ENCODE measurements at regions not wholly inside any gene's neighbourhood (a gene's known extent, or its start where the extent isn't known, plus 50 kb on each side); places are given as distances from the start of the nearest gene placed in this dataset.
"Not testable (repeated sequence)": the region's sequence is repeated elsewhere in the genome, so short reads cannot be mapped to it uniquely, and the experiment has no call there.

DNA sequence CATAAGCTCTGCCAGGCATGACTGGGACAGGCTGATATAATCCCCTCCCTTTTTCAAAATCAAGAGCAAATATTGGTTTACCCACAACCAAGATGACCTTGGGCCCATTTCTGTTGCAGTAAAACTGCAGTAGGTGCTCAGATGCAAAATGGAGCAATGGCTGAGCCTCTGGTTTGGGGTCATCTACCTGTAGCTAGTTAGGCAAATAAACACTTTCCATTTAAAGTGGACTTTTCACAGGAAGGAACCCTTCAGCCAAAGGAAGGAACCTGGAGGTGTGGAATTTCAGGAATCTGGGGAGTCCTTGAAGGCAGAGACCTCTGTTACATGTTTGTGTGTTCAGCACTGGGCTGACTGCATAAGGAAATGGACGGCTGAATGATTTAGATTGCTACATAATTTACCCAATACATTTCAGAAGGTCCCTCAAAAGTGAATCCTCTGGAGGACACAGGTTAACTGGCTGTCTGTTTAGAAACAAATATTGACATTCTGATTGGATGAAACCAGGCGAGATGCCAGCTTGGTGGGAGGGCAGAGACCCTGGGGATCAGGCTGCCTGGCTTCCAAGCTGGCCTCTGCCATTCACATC is 170.1 kb upstream of the ZNF618 start:
- no peak for DNase-seq

- no peak for DNase-seq
Measured at GRCh38 chr9:113707953-113708695, 168.0 kb upstream of the ZNF618 start.

DNA sequence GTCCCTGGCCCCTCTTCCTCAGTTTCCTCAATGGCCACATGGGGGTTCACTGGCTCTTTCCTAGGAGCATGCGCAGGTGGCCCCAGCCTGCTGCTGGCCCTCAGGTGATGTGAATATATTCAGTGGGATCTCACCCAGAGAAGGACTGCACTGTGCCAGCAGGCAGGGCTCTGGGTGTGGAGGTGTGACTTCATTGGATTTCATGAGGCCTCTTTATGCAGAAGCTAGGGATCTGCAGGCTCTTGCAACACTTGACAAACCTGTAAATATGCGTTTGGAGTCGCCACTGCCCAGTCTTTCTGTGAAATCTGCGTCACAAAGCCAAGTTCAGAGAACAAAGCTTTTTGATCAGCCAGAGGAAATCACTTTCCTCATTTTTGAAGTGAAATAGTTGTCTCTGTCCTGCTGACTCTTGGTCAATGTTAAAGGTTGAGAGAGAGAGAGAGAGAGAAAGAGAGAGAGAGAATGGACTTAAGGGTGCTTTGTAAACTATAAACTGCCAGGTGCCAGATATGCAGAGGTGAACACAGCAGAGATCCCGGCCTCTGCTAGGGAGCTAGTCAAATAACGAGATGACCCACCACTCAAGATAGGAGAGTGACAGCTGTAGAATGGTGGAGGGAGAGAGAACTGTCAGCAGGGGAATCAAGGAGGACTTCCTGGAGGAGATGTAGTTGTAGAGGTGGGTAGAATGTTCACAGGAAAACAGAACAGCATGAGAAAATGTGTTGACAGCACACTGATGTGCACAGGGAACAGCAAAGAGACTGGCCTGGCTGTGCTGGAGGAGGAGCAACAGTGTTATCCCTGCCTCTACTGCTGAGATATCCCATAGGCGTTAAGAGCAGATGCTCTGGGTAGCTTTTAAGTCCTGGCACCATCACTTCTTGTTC is 167.0 kb upstream of the ZNF618 start:
- no peak for DNase-seq

- no peak for DNase-seq
Measured at GRCh38 chr9:113709721-113710120, 166.4 kb upstream of the ZNF618 start.

DNA sequence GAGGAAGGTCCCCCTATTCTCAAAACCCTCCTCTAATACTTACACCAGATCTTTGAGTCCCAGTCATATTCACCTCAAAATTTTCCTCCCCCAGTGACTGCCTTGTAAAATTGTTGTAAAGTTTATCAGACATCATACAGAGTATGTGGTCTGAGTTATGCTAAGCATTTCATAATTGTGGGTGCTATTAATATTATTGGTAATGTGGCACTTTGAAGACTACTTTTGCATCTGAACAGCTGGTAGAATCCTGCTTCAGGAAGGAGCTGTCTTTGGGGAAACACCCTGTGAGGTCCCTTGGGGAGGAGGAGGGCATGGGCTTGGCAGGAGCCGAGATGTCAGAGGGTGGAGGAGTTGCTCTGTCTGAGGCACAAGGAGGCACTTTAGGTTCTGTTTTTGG is 164.9 kb upstream of the ZNF618 start:
- no peak for DNase-seq

DNA sequence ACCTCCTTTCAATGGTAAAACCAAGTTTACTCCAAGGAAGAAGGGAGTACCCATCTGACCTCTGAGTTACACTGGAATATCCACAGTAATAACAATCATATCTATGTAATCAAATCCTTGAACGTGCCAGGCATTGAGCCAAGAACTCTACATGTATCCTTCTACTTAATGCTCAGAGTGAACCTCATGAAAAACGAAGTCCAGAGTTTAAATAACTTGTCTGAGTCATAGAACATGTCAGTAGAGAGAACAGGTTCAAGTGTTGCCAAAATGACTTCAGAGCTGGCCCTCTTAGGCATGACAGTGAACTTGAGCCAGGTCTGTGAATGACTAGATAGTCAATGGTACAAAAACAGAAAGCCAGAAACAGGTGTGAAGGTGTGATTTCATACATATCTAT is 164.1 kb upstream of the ZNF618 start:
- no peak for DNase-seq

- no peak for DNase-seq
Measured at GRCh38 chr9:113715086-113715485, 161.0 kb upstream of the ZNF618 start.

- no peak for DNase-seq
Measured at GRCh38 chr9:113719919-113720318, 156.2 kb upstream of the ZNF618 start.

- DNase-seq: no peak
Measured at GRCh38 chr9:113720495-113720894, 155.6 kb upstream of the ZNF618 start.

DNA sequence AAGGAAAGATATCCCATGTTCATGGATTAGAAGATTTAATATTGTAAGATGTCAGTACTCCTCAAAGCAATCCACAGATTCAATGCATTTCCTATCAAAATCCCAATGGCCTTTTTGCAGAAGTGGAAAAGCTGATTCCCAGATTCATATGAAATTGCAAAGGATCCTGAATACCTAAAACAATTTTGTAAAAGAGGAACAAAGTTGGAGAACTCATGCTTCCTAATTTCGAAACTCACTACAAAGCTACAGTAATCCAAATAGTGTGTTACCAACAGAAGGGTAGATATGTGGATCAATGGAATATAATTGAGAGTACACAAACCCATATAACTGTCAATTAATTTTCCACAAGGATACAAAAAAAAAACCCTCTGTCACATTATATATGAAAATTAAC is 154.3 kb upstream of the ZNF618 start:
- no peak for DNase-seq

DNA sequence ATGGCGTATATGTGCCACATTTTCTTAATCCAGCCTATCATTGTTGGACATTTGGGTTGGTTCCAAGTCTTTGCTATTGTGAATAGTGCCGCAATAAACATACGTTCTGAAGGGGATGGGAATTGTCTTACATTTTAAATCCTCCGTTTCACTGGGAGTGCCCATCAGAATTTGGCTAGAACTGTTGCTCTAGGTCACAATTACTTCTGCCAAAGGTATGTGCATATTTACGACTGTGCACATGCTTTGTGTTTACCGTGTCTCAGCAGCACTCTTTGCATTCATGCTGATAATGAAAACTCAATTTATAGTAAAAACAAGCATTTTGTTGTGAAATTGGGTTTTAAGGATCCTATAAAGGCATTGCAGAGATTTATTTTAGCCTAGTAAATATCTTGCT is 151.9 kb upstream of the ZNF618 start:
- DNase-seq: no peak

DNA sequence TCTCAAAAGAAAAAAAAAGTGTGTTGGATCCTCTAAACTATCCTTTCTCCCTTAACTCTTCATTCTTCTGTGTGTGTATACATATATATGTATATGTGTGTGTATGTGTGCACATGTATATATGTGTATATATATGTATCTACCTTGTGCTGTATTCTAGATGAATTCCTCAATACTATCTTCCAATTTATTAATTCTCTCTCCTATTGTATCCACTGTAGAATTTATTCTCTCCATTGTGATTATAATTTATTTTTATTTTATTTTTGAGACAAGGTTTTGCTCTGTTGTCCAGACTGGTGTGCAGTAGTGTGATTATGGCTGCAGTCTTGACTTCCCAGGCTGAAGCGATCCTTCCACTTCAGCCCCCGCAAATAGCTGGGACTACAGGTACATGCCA is 147.1 kb upstream of the ZNF618 start:
- no peak for DNase-seq

DNA sequence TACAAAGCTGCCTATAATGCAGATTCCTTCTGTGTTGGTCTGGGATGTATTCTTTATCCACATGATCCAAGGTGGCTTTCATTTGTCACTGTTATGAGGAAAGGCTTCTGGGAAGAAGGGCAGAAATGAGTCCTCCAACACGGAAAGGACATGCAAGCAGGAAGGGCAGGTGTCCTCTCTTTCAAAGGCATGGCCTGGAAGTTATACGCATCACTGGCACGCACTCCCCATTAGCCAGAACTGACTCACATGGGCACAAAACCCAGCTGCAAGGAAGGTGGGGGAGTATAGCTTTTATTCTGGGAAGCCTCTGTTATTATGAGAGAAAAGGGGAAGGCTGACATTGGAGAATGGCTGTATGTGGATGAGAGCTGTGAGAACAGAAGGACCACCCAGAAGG is 141.3 kb upstream of the ZNF618 start:
- DNase-seq: no peak

- peak in 1 of 2 experiments; percentile 33 for DNase-seq
Measured at GRCh38 chr9:113737517-113738271, 138.4 kb upstream of the ZNF618 start.

DNA sequence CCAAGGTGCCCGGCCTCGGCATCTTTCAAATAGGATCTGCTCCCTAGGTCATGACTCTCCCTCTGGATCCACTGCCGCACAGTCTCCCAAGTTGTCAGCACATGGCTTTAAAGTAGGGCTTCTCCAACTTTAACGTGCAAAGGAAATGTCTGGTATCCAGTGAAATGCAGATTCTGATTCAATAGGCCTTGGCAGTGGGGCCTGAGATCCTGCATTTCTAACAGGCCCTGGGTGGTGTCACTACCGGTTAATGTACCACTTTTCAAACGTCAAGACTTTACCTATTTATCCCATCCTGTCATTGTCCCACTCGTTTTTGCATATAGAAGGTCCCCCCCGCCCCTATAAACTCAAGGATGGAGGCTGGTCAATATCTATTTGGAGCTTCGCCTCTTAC is 137.6 kb upstream of the ZNF618 start:
- no peak for DNase-seq

- no peak for DNase-seq
Measured at GRCh38 chr9:113738893-113739604, 137.1 kb upstream of the ZNF618 start.

GRCh38 chr9:113739605-113740507 is 136.3 kb upstream of the ZNF618 start:
- peak in 1 of 2 experiments; percentile 21 for DNase-seq

DNA sequence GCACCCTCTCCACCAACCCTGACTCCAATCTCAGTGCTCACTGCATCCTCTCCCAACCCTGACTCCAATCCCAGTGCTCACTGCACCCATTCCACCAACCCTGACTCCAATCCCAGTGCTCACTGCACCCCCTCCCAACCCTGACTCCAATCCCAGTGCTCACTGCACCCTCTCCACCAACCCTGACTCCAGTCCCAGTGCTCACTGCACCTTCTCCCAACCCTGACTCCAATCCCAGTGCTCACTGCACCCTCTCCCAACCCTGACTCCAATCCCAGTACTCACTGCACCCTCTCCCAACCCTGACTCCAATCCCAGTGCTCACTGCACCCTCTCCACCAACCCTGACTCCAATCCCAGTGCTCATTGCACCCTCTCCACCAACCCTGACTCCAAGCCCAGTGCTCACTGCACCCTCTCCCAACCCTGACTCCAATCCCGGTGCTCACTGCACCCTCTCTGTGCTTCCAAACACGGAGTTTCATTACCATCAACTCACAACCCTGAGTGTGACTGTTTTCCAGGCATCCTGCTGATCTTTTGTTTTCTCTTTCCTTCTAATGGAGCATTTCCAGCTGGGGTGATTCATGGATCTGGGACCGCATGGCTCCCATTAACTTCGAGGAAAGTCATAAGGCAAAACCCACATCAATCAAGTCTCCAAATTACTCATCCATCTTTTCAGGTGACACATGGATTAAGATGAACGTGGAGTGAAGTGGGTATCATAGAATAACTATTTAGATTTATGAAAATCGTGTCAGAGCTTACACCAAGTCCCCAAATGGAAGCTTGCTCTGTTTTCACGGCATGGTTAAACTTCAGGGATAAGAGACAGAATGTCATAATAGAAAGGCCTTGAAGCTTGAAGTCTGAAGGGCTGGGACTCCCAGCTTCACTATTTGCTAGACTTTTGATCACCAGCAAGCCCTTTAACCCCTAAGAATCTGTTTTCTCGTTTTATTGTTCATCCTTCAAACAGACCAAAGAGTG is 135.3 kb upstream of the ZNF618 start:
- DNase-seq: not testable (repeated sequence)

DNA sequence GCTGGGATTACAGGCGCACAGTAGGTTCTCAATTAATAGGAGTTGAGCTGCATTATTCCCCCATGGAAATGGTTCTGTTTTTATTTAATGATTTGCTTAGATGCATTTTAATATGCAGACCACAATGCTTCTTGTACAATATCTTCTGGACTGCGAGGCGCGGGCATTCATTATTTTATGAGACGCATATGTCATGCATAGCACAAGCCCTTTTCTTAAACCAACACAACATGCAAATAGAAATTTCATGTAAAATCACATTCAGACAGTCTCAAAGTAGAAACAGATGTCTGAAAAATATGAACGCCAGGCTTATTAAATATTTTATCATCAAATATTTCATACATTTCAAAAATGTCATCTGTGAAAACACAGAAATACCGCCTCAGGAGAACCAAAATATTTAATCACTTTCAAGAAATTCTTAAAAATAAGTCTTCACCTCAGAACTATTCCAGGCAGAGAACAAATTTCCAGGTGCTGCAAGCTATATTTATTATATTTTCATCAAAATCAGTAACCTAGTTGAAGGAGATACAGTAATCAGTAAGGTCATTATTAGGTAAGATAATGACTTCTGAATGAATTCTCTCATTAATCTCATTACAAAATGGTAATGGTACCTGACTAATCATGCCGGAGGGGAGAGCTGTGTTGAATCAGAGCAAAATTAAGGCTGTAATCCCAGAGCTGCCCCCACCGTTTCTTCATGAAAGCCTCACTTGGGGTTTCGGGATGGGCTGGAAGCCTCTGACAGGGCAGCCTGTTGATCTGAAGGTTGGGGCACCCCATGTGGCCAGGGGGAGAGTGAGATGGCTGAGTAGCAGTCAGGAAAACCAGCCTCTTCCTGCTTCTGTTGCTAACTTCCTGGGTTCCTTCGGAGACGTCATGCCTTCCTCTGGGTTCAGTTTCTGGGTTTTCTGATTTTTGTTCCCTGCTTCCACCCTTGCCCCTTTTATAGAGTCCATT is 133.9 kb upstream of the ZNF618 start:
- no peak for DNase-seq

Measured in activated T-cell treated with anti-CD3 and anti-CD28 coated beads, Interleukin-2, amount 50 U/mL, for 48 hours (primary cell).